HG03280 (cell line): ENCODE measurements at regions not wholly inside any gene's neighbourhood (a gene's known extent, or its start where the extent isn't known, plus 50 kb on each side); places are given as distances from the start of the nearest gene placed in this dataset.

Source experiments
- ATAC-seq: cut with Tn5 transposase; IDR thresholded peaks from one replicate; pipeline ENCODE4 v1.9.1; 2021; ENCODE audit warnings: mild to moderate bottlenecking, moderate library complexity; ENCODE audit not compliant: unreplicated experiment

DNA sequence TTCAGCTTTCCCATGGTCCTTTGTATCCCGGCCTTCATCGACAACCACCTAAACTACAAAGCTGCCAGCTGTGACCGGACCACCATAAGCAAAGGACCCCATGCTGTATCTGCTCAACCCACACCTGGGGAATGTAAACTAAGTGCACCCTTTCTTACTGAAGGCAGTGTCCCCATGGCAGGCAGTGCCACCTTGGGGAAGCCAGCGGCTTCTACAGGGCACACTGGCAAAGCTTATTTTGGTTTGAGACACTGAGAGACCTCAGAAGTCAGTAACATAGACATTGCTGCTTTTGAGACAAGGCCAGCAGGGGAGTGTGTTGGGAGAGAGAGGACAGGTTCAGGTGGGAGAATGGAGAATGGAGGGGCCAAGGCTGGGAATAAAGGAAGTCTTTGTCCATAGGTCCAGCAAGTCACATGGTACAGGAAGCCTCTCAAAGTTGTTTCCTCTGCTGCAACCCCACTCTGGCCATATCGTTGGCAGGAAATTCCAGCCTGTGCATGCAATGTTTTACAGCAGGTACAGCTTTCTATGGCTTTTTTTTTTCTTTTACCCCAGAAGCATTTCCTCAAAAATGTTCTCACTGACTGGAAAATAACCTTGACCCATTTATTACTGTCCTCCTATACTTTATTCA, 85.9 kb upstream of the NPVF start:
- no peak for ATAC-seq

DNA sequence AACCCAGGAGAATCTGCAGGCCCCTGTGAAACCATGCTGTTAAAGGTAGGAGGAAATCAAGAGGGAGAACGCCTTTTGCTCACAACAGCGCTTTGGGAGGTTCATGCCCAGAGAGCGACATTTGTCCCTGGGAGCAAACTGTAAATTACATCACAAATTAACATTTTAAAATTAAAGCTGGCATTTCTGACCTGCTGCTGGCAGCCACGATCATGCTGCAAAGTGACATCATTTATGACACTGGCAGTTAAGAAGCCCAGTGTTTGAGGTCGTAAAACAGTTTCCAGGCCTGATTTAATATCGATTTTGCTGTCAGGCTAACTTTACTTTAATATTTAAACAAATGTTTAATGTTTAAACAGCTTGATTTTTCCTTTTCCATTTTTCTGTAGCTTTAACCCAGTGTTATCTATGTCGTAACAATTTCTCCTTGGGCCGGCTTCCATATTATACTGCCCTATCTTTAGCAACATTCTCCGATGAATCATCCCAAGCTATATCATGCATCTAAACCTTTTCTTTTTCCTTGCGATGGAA, 86.5 kb upstream of the NPVF start:
- ATAC-seq: no peak

GRCh38 chr7:25316366-25316765, 88.1 kb upstream of the NPVF start:
- ATAC-seq: no peak

- no peak for ATAC-seq
These were observed 89.8 kb upstream of the NPVF start for GRCh38 chr7:25318047-25318446.

- no peak for ATAC-seq
These were observed 91.4 kb upstream of the NPVF start for GRCh38 chr7:25319707-25320106.

GRCh38 chr7:25320791-25321190, 92.5 kb upstream of the NPVF start:
- no peak for ATAC-seq

DNA sequence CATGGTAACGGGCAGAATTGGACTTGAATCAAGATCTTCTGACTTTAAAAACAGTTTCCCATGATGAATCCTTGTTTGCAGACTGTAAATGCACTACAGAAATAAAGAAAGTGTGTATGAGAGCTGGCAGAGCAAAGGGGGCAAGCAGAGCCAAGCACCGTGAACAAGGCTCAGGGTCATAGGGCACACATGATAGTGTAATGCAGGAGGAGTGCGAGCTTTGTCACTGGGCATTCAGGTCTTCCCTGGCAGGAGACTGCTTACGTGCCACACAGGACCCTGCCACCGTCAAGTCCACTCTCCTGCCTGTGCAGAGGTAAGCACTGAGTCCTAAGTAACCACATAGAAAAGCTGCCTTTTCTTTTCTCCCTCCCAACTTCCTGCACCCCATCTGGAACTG, 93.1 kb upstream of the NPVF start:
- no peak for ATAC-seq

- ATAC-seq: no peak
These were observed 94.2 kb upstream of the NPVF start for GRCh38 chr7:25322473-25322872.

GRCh38 chr7:25325186-25325757, 97.0 kb upstream of the NPVF start:
- no peak for ATAC-seq

DNA sequence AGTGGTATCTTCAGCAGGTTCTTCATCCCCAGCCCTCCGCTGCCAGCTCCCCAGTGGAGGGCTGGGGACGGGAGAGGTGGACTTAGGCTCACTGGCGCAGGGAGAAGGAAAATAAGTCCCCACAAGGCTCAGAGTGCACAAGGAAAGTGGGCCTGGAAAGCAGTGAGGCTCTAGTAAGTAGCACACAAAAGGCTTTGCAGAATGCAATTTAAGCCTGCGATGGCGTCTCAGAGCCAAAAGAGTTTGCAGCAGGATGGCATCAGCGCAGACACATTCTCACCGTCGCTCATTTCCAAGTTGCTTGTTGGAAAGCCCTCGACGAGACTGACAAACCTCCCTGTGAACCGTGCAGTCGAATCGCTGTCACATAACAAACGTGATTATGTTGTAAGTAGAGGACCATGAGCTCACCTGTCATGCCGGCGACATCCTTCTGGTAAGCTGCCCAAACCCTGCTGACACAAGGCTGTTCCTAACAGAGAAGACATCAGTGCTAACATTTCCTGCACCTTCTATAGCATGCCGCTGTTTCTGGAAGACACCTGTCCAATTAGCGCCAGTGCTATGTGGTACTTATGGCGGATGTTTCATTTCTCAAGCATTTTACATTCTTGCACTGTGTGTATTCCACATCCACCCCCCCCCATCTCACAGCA, 98.3 kb upstream of the NPVF start:
- ATAC-seq: no peak

DNA sequence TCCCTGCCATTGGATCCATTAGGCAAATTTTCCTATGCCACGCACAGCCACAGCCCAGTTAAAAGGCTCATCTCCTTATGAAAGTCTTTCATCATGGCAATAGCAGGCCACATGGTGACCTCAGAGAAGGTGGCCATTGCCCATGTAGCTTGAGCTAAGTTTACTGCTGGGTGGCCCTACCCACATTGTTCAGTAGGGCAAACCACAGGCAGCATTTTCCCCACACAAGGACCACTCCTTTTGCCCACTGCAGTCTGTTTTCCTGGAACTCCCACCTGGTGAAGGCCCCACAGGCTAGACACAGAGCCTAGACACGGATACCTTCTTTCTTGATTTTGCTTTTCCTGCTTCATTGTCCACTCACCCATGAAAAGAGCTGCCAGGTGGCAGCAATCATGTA, 101.5 kb upstream of the NPVF start:
- no peak for ATAC-seq

- no peak for ATAC-seq
These were observed 105.1 kb upstream of the NPVF start for GRCh38 chr7:25333296-25333928.

DNA sequence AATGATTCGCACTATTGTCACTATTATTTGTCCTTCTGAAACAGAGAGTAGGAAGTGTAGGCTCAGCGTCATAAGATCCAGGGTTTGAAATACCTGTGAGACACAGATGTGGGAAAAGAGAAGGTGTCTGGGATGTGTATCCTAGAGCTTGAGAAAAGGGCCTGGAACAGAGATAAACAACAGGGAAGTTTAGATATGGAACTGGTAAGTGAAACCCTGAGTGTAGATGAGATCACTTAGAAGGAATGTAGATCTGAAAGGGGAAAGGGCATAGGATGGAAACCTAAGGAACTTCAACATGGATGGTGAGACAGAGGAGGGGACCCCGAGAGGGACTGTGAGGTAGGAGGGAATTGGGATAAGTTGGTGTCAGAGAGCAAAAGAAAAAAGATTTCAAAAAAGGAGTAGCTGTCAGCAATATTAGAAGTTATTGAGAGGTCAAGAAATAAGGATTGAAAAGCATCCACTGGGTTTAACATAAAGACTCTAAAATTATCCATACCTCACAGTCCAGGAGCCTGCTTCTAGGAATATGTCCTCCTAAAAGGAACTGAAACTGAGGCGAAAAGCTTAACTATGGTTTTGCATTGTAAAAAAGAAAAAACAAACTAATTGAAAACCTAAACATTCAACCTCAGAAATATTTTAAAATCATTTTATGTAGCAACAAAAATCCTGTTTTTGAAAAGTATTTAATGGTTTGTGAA, 119.2 kb upstream of the NPVF start:
- ATAC-seq: no peak

DNA sequence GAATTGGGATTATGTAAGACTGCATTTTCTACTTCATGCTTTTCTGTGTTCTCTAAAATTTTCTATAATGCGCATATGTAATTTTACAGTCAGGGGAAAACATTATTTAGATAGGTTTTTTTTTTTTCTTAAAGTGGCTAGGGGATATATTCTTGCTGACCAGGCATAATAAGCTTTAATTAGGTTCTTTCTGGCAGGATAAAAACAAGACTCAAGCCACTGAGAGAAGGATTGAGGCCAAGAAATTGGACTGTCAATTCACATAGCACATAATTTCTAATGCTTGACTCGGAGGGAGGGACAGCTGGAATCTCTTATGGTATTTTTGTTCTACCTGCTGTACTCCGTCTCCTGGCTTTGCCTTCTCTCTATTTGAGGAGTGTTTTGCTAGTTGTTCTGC, 119.8 kb upstream of the NPVF start:
- no peak for ATAC-seq

DNA sequence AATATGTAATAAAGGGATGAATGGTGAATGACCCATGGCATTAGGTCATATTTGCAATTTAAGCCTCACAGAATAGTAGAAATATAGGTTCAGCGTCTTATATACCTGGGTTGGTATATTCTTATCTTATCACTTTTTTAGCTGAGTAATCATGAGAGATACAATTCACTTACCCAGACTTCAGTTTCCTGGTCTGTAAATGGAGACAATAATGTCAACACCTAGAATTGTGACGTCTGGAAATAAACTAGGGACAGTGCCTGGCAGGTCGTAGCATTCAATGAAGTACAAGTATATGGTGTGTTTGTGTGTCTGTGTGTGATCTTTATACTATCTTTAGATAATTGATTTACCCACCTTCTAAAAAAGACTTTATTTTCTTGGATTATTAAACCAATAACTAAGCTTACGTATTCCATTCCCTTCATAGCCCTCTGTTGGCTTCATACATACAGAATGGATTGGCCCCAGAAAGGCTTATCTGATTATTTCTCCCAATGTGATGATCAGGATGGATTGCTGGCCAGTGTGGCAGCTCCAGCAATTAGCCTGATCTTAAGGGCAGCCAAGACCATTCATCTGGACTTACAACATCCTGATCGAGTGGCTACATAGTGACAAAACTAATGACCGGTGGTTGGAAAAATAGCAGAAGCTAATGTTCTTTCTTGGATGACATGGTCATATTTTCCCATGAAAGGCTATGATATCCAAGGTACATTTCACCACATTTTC, 121.2 kb upstream of the NPVF start:
- ATAC-seq: no peak

GRCh38 chr7:25350041-25350440, 121.8 kb upstream of the NPVF start:
- ATAC-seq: no peak

DNA sequence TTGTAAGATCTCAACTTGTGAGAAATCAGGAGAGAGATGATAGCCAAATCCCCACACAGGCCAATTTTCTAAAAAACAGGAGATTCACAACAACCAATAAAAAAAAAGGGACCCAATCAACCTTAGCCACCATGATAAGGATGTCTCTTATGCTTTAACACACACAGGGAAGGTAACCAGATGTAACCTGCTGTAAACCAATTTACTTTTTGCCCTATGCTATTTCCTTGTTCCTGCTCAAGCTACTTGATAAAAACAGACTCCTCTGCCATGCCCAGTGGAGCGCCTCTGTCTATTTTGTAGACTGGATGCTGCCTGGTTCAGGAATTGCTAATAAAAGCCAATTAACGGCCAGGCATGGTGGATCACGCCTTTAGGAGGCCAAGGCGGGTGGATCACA, 123.5 kb upstream of the NPVF start:
- ATAC-seq: no peak

- ATAC-seq: no peak
These were observed 124.9 kb upstream of the NPVF start for GRCh38 chr7:25353196-25353595.

GRCh38 chr7:25353732-25354131, 125.4 kb upstream of the NPVF start:
- ATAC-seq: no peak

DNA sequence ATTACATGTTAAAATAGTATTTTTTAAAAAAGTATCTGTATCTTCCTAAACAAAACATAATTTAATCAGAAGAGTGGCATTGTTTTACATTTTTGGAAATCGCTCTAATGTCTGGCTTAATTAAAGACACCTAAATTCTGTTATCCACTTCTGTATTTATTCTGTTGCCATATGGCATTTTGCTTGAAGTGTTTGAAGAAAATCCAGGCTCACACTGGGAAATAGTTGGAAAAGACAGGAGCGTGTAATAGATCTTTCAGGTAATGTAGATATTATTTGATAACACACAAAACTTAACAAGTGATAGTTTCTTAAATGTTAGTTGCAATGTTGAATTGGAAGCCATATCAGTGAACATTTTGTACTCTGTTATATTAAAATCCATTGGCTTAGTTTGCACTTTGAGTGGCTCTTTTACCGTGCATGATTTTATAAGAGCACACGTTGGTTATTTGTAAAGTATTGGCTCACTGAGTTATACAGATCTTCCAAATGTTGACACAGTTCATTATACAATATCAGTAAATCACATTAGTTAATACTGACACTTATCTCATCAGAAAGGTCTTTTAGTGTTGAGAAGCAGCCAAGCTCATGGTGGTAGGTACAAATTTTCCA, 128.4 kb upstream of the NPVF start:
- ATAC-seq: no peak
